Liver (tissue), 8 donors: ENCODE measurements at regions not wholly inside any gene's neighbourhood (a gene's known extent, or its start where the extent isn't known, plus 50 kb on each side); places are given as distances from the start of the nearest gene placed in this dataset.

Source experiments
- DNase-seq: peaks from one replicate; pipeline ENCODE4 v3.0.0-alpha.2; 2017; ENCODE audit warnings: low spot score
- H3K27ac ChIP-seq, 2 donors: one replicate each; pipeline ENCODE4 v1.7.0; 2013; ENCODE audit warnings: inconsistent platforms in 2 of 2, low read length in 2 of 2, control low read depth in 1 of 2, low read depth in 1 of 2, mild to moderate bottlenecking in 1 of 2
- H3K27me3 ChIP-seq, 4 donors: one replicate each; pipeline versions ENCODE4 v1.6.1 to v1.7.0; 2013; ENCODE audit warnings: low read length in 3 of 4, inconsistent platforms in 1 of 4, mild to moderate bottlenecking in 1 of 4, moderate library complexity in 1 of 4; ENCODE audit not compliant: control insufficient read depth in 4 of 4, insufficient read depth in 4 of 4
- H3K36me3 ChIP-seq, 4 donors: one replicate each; pipeline versions ENCODE4 v1.6.1 to v1.7.0; 2013; ENCODE audit warnings: low read length in 3 of 4, mild to moderate bottlenecking in 3 of 4, low read depth in 1 of 4, moderate library complexity in 1 of 4; ENCODE audit not compliant: control insufficient read depth in 4 of 4, insufficient read depth in 3 of 4
- H3K4me1 ChIP-seq, 4 donors: one replicate each; pipeline versions ENCODE4 v1.6.1 to v1.7.0; 2013; ENCODE audit warnings: low read length in 3 of 4, mild to moderate bottlenecking in 3 of 4, moderate library complexity in 1 of 4; ENCODE audit not compliant: control insufficient read depth in 4 of 4, insufficient read depth in 4 of 4
- H3K4me3 ChIP-seq, 3 donors: one replicate each; pipeline versions ENCODE4 v1.6.1 to v1.7.0; 2013; ENCODE audit warnings: low read length in 3 of 3, control low read depth in 1 of 3, low read depth in 1 of 3, mild to moderate bottlenecking in 1 of 3
- H3K9ac ChIP-seq, 2 donors: one replicate each; pipeline ENCODE4 v1.7.0; 2013; ENCODE audit warnings: low read length in 2 of 2, mild to moderate bottlenecking in 2 of 2, moderate library complexity in 2 of 2, control low read depth in 1 of 2, low read depth in 1 of 2
- H3K9me3 ChIP-seq, 4 donors: one replicate each; pipeline versions ENCODE4 v1.6.1 to v1.7.0; 2013; ENCODE audit warnings: low read length in 3 of 4; ENCODE audit not compliant: control insufficient read depth in 4 of 4
- CTCF ChIP-seq: fragments of 150-350 bp; IDR thresholded peaks from 2 replicates; pipeline ENCODE4 v1.5.1; 2017; ENCODE audit warnings: improper control_type of control experiment, low read depth, low read length; ENCODE audit not compliant: missing input control
- EGR1 ChIP-seq, 2 donors: IDR thresholded peaks; 2 replicates each; pipeline ENCODE4 v1.6.1; 2016 to 2018; ENCODE audit warnings: antibody characterized with exemption in 2 of 2, low read depth in 2 of 2
- FOXA1 ChIP-seq: IDR thresholded peaks from 2 replicates; pipeline ENCODE4 v1.6.1; 2016; ENCODE audit warnings: antibody characterized with exemption
- FOXA2 ChIP-seq: IDR thresholded peaks from 2 replicates; pipeline ENCODE4 v1.6.1; 2016; ENCODE audit warnings: antibody characterized with exemption
- GABPA ChIP-seq, 2 donors: IDR thresholded peaks in 1 of 2; conservative IDR thresholded peaks in 1 of 2; 2 replicates each; pipeline ENCODE4 v1.6.1; 2016; ENCODE audit warnings: antibody characterized with exemption in 2 of 2, mild to moderate bottlenecking in 1 of 2, moderate library complexity in 1 of 2
- HNF4A ChIP-seq, 2 donors: conservative IDR thresholded peaks; 2 replicates each; pipeline ENCODE4 v1.6.1; 2016; ENCODE audit warnings: antibody characterized with exemption in 2 of 2, mild to moderate bottlenecking in 2 of 2
- HNF4G ChIP-seq: IDR thresholded peaks from 2 replicates; pipeline ENCODE4 v1.6.1; 2016; ENCODE audit warnings: antibody characterized with exemption
- JUND ChIP-seq, 2 donors: IDR thresholded peaks; 2 replicates each; pipeline ENCODE4 v1.6.1; 2016; ENCODE audit warnings: antibody characterized with exemption in 2 of 2
- MAX ChIP-seq: IDR thresholded peaks from 2 replicates; pipeline ENCODE4 v1.6.1; 2016; ENCODE audit warnings: antibody characterized with exemption
- NR2F2 ChIP-seq: IDR thresholded peaks from 2 replicates; pipeline ENCODE4 v1.6.1; 2016; ENCODE audit warnings: antibody characterized with exemption
- RAD21 ChIP-seq, 2 donors: IDR thresholded peaks; 2 replicates each; pipeline ENCODE4 v1.6.1; 2016; ENCODE audit warnings: antibody characterized with exemption in 2 of 2, mild to moderate bottlenecking in 2 of 2
- RXRA ChIP-seq, 2 donors: IDR thresholded peaks; 2 replicates each; pipeline ENCODE4 v1.6.1; 2017 to 2018; ENCODE audit warnings: antibody characterized with exemption in 2 of 2, mild to moderate bottlenecking in 1 of 2
- SP1 ChIP-seq: IDR thresholded peaks from 2 replicates; pipeline ENCODE4 v1.6.1; 2018; ENCODE audit warnings: antibody characterized with exemption, mild to moderate bottlenecking
- TAF1 ChIP-seq: conservative IDR thresholded peaks from 2 replicates; pipeline ENCODE4 v1.6.1; 2016; ENCODE audit warnings: antibody characterized with exemption, mild to moderate bottlenecking
- YY1 ChIP-seq: IDR thresholded peaks from 2 replicates; pipeline ENCODE4 v1.6.1; 2016; ENCODE audit warnings: antibody characterized with exemption, mild to moderate bottlenecking
- WGBS: extraction: QIAGEN DNeasy Blood & Tissue Kit; methylation state at CpG from one replicate; pipeline ENCODE4 v1.1.7; 2013; 5-methylcytosine and 5-hydroxymethylcytosine counted together
- TF ChIP-seq, protein P1 (sequence below): IDR thresholded peaks from 2 replicates; pipeline ENCODE4 v1.6.1; 2016; ENCODE audit warnings: antibody characterized with exemption, mild to moderate bottlenecking
- TF ChIP-seq, protein P2 (sequence below): IDR thresholded peaks from 2 replicates; pipeline ENCODE4 v1.6.1; 2016; ENCODE audit warnings: antibody characterized with exemption
- TF ChIP-seq, protein P3 (sequence below): IDR thresholded peaks from 2 replicates; pipeline ENCODE4 v1.6.1; 2016; ENCODE audit warnings: antibody characterized with exemption
- donor health status: healthy.
- donor health status: healthy.
- donor health status: healthy.
- donor health status: healthy.
- donor health status: healthy.

DNA sequence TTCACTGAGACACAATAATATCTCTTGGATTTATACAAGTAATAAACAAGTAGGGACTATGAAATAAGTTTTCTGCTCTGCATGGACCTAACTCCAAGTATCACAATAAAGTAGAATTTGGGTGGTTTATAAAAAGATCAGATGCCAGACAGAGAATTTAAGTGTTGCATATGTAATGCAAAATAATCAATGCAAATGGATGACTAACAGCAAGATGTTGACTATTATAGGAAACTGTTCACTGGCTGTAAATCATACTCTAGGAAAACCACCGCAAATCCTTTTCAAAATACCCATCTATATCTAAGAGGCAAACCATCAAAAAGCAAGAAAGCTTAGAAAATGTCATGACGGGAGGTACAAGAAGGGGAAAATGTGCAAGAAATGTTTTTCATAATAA is 539.8 kb upstream of the FAM174A start:
- TF ChIP-seq CTCF (no peak), MAX (no peak), FOXA1 (no peak), NR2F2 (no peak), TAF1 (no peak), GABPA (IDR thresholded peaks at IDR 0.05 in 1 of 2, conservative IDR thresholded peaks at IDR 0.05 in 1 of 2) (no peak), JUND (IDR thresholded peaks at IDR 0.05) (no peak), RAD21 (IDR thresholded peaks at IDR 0.05) (no peak), EGR1 (IDR thresholded peaks at IDR 0.05; ENCODE audit: low read depth in 2 of 2) (no peak)
- no peak overlapping the region for H3K27ac ChIP-seq
- no peaks in the 10 kb centered on the region for H3K36me3 ChIP-seq
- DNase-seq, result no peak
- 74% methylated on average over 2 of the region's 2 CpGs for WGBS
- H3K9ac ChIP-seq, result no peak overlapping the region
- no peaks in the 10 kb centered on the region for H3K27me3 ChIP-seq
- peaks cover 0 to 4% (median 0%) of the 10 kb centered on the region in 4 donors for H3K9me3 ChIP-seq
- no peak overlapping the region for H3K4me3 ChIP-seq
- H3K4me1 ChIP-seq, result no peaks in the 10 kb centered on the region

GRCh38 chr5:99973779-99974178 is 561.4 kb upstream of the FAM174A start:
- Histone ChIP-seq H3K27ac (no peak overlapping the region), H3K36me3 (no peaks in the 10 kb centered on the region), H3K27me3 (peaks cover 0 to 5% (median 0%) of the 10 kb centered on the region in 4 donors), H3K9ac (no peak overlapping the region), H3K4me1 (no peaks in the 10 kb centered on the region), H3K9me3 (no peaks in the 10 kb centered on the region), H3K4me3 (no peak overlapping the region)
- TF ChIP-seq TAF1, result no peak
- TF ChIP-seq JUND (IDR thresholded peaks at IDR 0.05), result no peak
- TF ChIP-seq, protein P1, sequence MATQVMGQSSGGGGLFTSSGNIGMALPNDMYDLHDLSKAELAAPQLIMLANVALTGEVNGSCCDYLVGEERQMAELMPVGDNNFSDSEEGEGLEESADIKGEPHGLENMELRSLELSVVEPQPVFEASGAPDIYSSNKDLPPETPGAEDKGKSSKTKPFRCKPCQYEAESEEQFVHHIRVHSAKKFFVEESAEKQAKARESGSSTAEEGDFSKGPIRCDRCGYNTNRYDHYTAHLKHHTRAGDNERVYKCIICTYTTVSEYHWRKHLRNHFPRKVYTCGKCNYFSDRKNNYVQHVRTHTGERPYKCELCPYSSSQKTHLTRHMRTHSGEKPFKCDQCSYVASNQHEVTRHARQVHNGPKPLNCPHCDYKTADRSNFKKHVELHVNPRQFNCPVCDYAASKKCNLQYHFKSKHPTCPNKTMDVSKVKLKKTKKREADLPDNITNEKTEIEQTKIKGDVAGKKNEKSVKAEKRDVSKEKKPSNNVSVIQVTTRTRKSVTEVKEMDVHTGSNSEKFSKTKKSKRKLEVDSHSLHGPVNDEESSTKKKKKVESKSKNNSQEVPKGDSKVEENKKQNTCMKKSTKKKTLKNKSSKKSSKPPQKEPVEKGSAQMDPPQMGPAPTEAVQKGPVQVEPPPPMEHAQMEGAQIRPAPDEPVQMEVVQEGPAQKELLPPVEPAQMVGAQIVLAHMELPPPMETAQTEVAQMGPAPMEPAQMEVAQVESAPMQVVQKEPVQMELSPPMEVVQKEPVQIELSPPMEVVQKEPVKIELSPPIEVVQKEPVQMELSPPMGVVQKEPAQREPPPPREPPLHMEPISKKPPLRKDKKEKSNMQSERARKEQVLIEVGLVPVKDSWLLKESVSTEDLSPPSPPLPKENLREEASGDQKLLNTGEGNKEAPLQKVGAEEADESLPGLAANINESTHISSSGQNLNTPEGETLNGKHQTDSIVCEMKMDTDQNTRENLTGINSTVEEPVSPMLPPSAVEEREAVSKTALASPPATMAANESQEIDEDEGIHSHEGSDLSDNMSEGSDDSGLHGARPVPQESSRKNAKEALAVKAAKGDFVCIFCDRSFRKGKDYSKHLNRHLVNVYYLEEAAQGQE, result no peak
- no peak for TF ChIP-seq NR2F2
- no peak for TF ChIP-seq RXRA (IDR thresholded peaks at IDR 0.05)
- no peak for TF ChIP-seq MAX
- TF ChIP-seq SP1, result no peak
- no peak for TF ChIP-seq CTCF
- TF ChIP-seq, protein P2, sequence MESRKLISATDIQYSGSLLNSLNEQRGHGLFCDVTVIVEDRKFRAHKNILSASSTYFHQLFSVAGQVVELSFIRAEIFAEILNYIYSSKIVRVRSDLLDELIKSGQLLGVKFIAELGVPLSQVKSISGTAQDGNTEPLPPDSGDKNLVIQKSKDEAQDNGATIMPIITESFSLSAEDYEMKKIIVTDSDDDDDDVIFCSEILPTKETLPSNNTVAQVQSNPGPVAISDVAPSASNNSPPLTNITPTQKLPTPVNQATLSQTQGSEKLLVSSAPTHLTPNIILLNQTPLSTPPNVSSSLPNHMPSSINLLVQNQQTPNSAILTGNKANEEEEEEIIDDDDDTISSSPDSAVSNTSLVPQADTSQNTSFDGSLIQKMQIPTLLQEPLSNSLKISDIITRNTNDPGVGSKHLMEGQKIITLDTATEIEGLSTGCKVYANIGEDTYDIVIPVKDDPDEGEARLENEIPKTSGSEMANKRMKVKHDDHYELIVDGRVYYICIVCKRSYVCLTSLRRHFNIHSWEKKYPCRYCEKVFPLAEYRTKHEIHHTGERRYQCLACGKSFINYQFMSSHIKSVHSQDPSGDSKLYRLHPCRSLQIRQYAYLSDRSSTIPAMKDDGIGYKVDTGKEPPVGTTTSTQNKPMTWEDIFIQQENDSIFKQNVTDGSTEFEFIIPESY, result no peak
- no peak for TF ChIP-seq HNF4A (conservative IDR thresholded peaks at IDR 0.05)
- TF ChIP-seq RAD21 (IDR thresholded peaks at IDR 0.05), result no peak
- no peak for TF ChIP-seq YY1
- TF ChIP-seq EGR1 (IDR thresholded peaks at IDR 0.05; ENCODE audit: low read depth in 2 of 2), result no peak
- TF ChIP-seq FOXA1, result no peak
- TF ChIP-seq, protein P3, sequence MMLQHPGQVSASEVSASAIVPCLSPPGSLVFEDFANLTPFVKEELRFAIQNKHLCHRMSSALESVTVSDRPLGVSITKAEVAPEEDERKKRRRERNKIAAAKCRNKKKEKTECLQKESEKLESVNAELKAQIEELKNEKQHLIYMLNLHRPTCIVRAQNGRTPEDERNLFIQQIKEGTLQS, result no peak
- TF ChIP-seq FOXA2, result no peak
- no peak for TF ChIP-seq GABPA (IDR thresholded peaks at IDR 0.05 in 1 of 2, conservative IDR thresholded peaks at IDR 0.05 in 1 of 2)
- TF ChIP-seq HNF4G, result no peak
- 60% methylated on average over 4 of the region's 4 CpGs for WGBS
- no peak for DNase-seq
